ENCODE measurements at regions not wholly inside any gene's neighbourhood (a gene's known extent, or its start where the extent isn't known, plus 50 kb on each side); places are given as distances from the start of the nearest gene placed in this dataset.

- Histone ChIP-seq H3K4me3 (no peak overlapping the region), H3K9me3 (no peaks in the 10 kb centered on the region), H3K4me1 (peaks cover 0 to 5% (median 0%) of the 10 kb centered on the region in 4 donors), H3K27me3 (no peaks in the 10 kb centered on the region), H3K27ac (peak overlapping the region in 2 of 4 donors; percentile 10 to 63), H3K36me3 (no peaks in the 10 kb centered on the region)
- 62 to 68% methylated on average over 12 to 13 of the region's 13 CpGs for WGBS, 2 donors
- DNase-seq (ENCODE audit: low spot score in 2 of 2) = no peak
- TF ChIP-seq CTCF (IDR thresholded peaks at IDR 0.05) = no peak
- no peak for TF ChIP-seq POLR2A (IDR thresholded peaks at IDR 0.05)
- TF ChIP-seq EP300 (IDR thresholded peaks at IDR 0.05) = peak in 1 of 2 donors; percentile 51
These were observed 108.8 kb downstream of the B3GNT2 start for GRCh38 chr2:62304429-62305417.

GRCh38 chr2:62303788-62304187 is 107.9 kb downstream of the B3GNT2 start:
- TF ChIP-seq EP300 (IDR thresholded peaks at IDR 0.05) (no peak), POLR2A (IDR thresholded peaks at IDR 0.05) (no peak), CTCF (IDR thresholded peaks at IDR 0.05) (no peak)
- H3K4me3 ChIP-seq = no peak overlapping the region
- 77 to 83% methylated on average over 3 of the region's 3 CpGs for WGBS, 2 donors

GRCh38 chr2:62302631-62303435 is 106.9 kb downstream of the B3GNT2 start:
- Histone ChIP-seq H3K4me3 (no peak overlapping the region), H3K9me3 (no peaks in the 10 kb centered on the region), H3K27me3 (no peaks in the 10 kb centered on the region), H3K4me1 (no peaks in the 10 kb centered on the region), H3K27ac (no peak overlapping the region), H3K36me3 (no peaks in the 10 kb centered on the region)
- 76 to 77% methylated on average over 5 to 6 of the region's 6 CpGs for WGBS, 2 donors
- TF ChIP-seq CTCF (IDR thresholded peaks at IDR 0.05) (no peak), POLR2A (IDR thresholded peaks at IDR 0.05) (no peak), EP300 (IDR thresholded peaks at IDR 0.05) (no peak)
- no peak for DNase-seq (ENCODE audit: low spot score in 2 of 2)

More at GRCh38 chr2:62303788-62304187, 107.9 kb downstream of the B3GNT2 start:
- no peaks in the 10 kb centered on the region for H3K36me3 ChIP-seq
- no peaks in the 10 kb centered on the region for H3K27me3 ChIP-seq
- no peaks in the 10 kb centered on the region for H3K9me3 ChIP-seq
- peak overlapping the region in 1 of 4 donors; percentile 63 for H3K27ac ChIP-seq
- DNase-seq (ENCODE audit: low spot score in 2 of 2) = no peak
- H3K4me1 ChIP-seq = no peaks in the 10 kb centered on the region

- Histone ChIP-seq H3K36me3 (no peaks in the 10 kb centered on the region), H3K9me3 (no peaks in the 10 kb centered on the region), H3K27ac (no peak overlapping the region), H3K4me1 (no peaks in the 10 kb centered on the region), H3K4me3 (no peak overlapping the region), H3K27me3 (no peaks in the 10 kb centered on the region)
- no peak for DNase-seq (ENCODE audit: low spot score in 2 of 2)
- 73 to 87% methylated on average over 4 of the region's 4 CpGs for WGBS, 2 donors
- TF ChIP-seq CTCF (IDR thresholded peaks at IDR 0.05) (no peak), EP300 (IDR thresholded peaks at IDR 0.05) (no peak), POLR2A (IDR thresholded peaks at IDR 0.05) (no peak)
These were observed 105.0 kb downstream of the B3GNT2 start for GRCh38 chr2:62300925-62301324.

Measured in tibial nerve (tissue), 4 donors.